Stimulated activated CD4-positive, alpha-beta T cell treated with anti-CD3 and anti-CD28 coated beads, TNF-alpha, amount 100 ng/mL, for 24 hours (primary cell): ENCODE measurements at regions not wholly inside any gene's neighbourhood (a gene's known extent, or its start where the extent isn't known, plus 50 kb on each side); places are given as distances from the start of the nearest gene placed in this dataset.

Source experiments
- DNase-seq, 3 experiments: peaks; one replicate each; pipeline ENCODE4 v3.0.0-alpha.2; 2020; ENCODE audit warnings: low read depth in 3 of 3

- DNase-seq: no peak
Measured at GRCh38 chr2:81984969-81985637, 1680.6 kb upstream of the LRRTM1 start.

GRCh38 chr2:81981585-81981984 is 1677.0 kb upstream of the LRRTM1 start:
- no peak for DNase-seq

GRCh38 chr2:81979086-81979485 is 1674.5 kb upstream of the LRRTM1 start:
- DNase-seq: no peak

GRCh38 chr2:81976998-81977397 is 1672.4 kb upstream of the LRRTM1 start:
- DNase-seq: no peak

GRCh38 chr2:81974216-81974615 is 1669.7 kb upstream of the LRRTM1 start:
- DNase-seq: no peak

GRCh38 chr2:81942876-81943275 is 1638.3 kb upstream of the LRRTM1 start:
- DNase-seq: no peak

- DNase-seq: no peak
Measured at GRCh38 chr2:81942136-81942680, 1637.7 kb upstream of the LRRTM1 start.

GRCh38 chr2:81940266-81940955 is 1635.9 kb upstream of the LRRTM1 start:
- no peak for DNase-seq

- DNase-seq: no peak
Measured at GRCh38 chr2:81937944-81938343, 1633.4 kb upstream of the LRRTM1 start.

GRCh38 chr2:81903534-81903933 is 1599.0 kb upstream of the LRRTM1 start:
- no peak for DNase-seq

GRCh38 chr2:81901017-81901416 is 1596.5 kb upstream of the LRRTM1 start:
- no peak for DNase-seq

GRCh38 chr2:81895620-81896250 is 1591.2 kb upstream of the LRRTM1 start:
- DNase-seq: no peak

GRCh38 chr2:81894451-81894990 is 1590.0 kb upstream of the LRRTM1 start:
- DNase-seq: no peak

- DNase-seq: no peak
Measured at GRCh38 chr2:81876624-81877023, 1572.1 kb upstream of the LRRTM1 start.

GRCh38 chr2:81872006-81872405 is 1567.5 kb upstream of the LRRTM1 start:
- no peak for DNase-seq

GRCh38 chr2:81870119-81870518 is 1565.6 kb upstream of the LRRTM1 start:
- no peak for DNase-seq

- DNase-seq: no peak
Measured at GRCh38 chr2:81858998-81859397, 1554.4 kb upstream of the LRRTM1 start.

- DNase-seq: no peak
Measured at GRCh38 chr2:81853341-81853740, 1548.8 kb upstream of the LRRTM1 start.

GRCh38 chr2:81852651-81853050 is 1548.1 kb upstream of the LRRTM1 start:
- no peak for DNase-seq

- DNase-seq: no peak
Measured at GRCh38 chr2:81839780-81840179, 1535.2 kb upstream of the LRRTM1 start.

- DNase-seq: no peak
Measured at GRCh38 chr2:81835321-81836000, 1530.9 kb upstream of the LRRTM1 start.

GRCh38 chr2:81786811-81787210 is 1482.3 kb upstream of the LRRTM1 start:
- no peak for DNase-seq
